ENCODE measurements at regions not wholly inside any gene's neighbourhood (a gene's known extent, or its start where the extent isn't known, plus 50 kb on each side); places are given as distances from the start of the nearest gene placed in this dataset.

DNA sequence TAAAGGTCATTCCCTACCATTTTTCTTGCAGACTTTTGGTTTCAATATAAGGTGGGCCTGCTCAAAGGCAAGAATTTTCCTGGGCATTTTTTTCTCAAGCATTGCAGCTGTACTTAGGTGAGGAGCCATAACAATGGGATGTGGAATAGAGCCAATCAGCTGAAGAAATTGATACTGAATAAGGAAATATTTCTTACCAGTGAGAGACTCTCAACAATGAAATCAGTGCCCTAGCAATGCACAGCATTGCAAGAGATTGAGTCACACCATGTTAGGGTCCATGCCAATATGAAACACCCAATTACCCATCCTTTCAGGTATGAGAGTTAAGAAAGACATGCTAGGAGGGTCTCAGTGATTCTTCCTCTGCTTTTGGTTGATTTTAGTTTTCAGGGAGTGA is 237.6 kb downstream of the SOX9 start:
- ChIA-PET POLR2A (no interaction called here), CTCF (no interaction called here)
- Mint-ChIP-seq H3K36me3 (ENCODE audit: low read depth) (no peaks in the 10 kb centered on the region), H3K4me3 (no peak overlapping the region), H3K4me1 (ENCODE audit: low read depth) (no peaks in the 10 kb centered on the region), H3K27ac (no peak overlapping the region), H3K27me3 (no peaks in the 10 kb centered on the region), H3K9me3 (peaks cover 5% of the 10 kb centered on the region)
- ATAC-seq = no peak
- no peak for DNase-seq
- intact Hi-C loops (cut with micrococcal nuclease) = no loop called here
- TF ChIP-seq, protein P1, sequence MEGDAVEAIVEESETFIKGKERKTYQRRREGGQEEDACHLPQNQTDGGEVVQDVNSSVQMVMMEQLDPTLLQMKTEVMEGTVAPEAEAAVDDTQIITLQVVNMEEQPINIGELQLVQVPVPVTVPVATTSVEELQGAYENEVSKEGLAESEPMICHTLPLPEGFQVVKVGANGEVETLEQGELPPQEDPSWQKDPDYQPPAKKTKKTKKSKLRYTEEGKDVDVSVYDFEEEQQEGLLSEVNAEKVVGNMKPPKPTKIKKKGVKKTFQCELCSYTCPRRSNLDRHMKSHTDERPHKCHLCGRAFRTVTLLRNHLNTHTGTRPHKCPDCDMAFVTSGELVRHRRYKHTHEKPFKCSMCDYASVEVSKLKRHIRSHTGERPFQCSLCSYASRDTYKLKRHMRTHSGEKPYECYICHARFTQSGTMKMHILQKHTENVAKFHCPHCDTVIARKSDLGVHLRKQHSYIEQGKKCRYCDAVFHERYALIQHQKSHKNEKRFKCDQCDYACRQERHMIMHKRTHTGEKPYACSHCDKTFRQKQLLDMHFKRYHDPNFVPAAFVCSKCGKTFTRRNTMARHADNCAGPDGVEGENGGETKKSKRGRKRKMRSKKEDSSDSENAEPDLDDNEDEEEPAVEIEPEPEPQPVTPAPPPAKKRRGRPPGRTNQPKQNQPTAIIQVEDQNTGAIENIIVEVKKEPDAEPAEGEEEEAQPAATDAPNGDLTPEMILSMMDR (IDR thresholded peaks at IDR 0.05) = no peak

DNA sequence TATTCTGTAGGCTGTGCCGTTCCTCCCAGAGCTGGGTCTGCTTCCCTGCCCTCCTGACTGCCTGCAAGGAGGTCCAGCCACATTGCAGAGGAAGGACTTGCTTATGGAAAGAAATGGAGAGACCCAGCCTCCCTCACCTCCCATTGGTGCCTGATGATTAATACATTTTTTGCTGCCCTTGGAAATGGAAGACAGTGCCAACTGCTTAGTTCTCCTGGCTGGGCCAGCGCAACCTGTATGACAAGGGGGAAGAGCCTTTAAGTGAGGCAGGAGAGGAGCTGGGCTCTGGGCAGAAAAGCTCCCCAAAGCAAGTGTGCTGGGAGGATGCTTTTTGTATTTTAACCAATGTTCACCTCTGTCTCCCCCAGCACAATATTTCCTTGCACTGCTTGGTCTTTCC is 238.5 kb downstream of the SOX9 start:
- TF ChIP-seq, protein P1 (IDR thresholded peaks at IDR 0.05) = no peak
- Mint-ChIP-seq H3K9me3 (peaks cover 5% of the 10 kb centered on the region), H3K4me3 (no peak overlapping the region), H3K4me1 (ENCODE audit: low read depth) (no peaks in the 10 kb centered on the region), H3K27ac (no peak overlapping the region), H3K27me3 (no peaks in the 10 kb centered on the region), H3K36me3 (ENCODE audit: low read depth) (no peaks in the 10 kb centered on the region)
- ChIA-PET POLR2A (no interaction called here), CTCF (no interaction called here)
- ATAC-seq (no peak), DNase-seq (no peak)
- intact Hi-C loops (cut with micrococcal nuclease) = no loop called here

DNA sequence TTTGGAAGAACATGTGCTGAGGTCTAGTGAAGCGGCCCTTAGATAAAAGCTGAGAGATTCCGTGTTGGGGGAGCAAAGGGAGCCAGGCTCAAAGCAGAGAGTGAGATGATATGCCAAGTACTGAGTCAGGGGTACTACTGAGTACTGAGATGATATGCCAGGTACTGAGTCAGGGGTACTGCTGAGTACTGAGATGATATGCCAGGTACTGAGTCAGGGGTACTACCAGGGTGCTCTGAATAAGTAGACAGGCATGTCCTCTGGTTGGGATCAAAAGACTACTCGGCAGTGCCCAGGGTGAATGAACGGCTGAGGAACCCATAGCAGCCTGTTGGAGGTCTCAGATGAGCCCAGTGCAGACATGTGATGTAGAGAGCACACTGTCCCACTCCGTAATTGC is 239.0 kb downstream of the SOX9 start:
- no peaks in the 10 kb centered on the region for H3K27me3 Mint-ChIP-seq
- ChIA-PET CTCF (no interaction called here), POLR2A (no interaction called here)
- TF ChIP-seq, protein P1 (IDR thresholded peaks at IDR 0.05) = no peak
- intact Hi-C loops (cut with micrococcal nuclease) = no loop called here
- ATAC-seq (no peak), DNase-seq (no peak)
- H3K27ac Mint-ChIP-seq = no peak overlapping the region
- H3K9me3 Mint-ChIP-seq = peaks cover 5% of the 10 kb centered on the region
- no peaks in the 10 kb centered on the region for H3K4me1 Mint-ChIP-seq (ENCODE audit: low read depth)
- no peaks in the 10 kb centered on the region for H3K36me3 Mint-ChIP-seq (ENCODE audit: low read depth)
- no peak overlapping the region for H3K4me3 Mint-ChIP-seq

DNA sequence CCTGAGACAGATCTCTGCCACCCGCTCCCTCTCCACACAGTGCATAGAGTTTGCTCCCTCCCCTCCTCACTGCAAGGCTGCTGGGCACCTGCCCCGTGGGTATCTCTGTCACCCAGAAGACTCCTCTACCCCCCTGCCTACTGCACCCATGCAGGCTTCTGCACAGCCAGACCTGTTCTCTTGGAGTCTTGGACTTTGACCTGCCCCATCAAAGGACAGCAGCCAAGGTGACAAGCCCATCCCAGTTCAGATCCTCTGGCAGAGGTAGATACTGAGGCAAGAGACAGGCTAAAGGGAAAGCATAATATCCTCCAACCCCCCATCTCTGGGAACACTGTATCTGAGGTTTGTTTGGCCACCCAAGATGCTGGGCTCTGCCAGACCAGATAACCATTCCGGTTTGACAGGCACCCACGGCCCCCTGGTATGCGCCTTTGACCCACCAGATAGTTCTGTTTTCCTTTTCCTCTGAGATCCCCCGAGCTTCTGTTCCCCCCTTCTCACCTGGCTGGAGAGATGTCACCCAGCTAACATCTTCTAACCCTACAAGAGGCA is 239.6 kb downstream of the SOX9 start:
- Mint-ChIP-seq H3K27me3 (no peaks in the 10 kb centered on the region), H3K4me3 (no peak overlapping the region), H3K9me3 (peaks cover 5% of the 10 kb centered on the region), H3K27ac (no peak overlapping the region), H3K36me3 (ENCODE audit: low read depth) (no peaks in the 10 kb centered on the region), H3K4me1 (ENCODE audit: low read depth) (no peaks in the 10 kb centered on the region)
- no peak for DNase-seq
- TF ChIP-seq, protein P1 (IDR thresholded peaks at IDR 0.05) = no peak
- ChIA-PET POLR2A (no interaction called here), CTCF (no interaction called here)
- intact Hi-C loops (cut with micrococcal nuclease) = no loop called here
- ATAC-seq = no peak

DNA sequence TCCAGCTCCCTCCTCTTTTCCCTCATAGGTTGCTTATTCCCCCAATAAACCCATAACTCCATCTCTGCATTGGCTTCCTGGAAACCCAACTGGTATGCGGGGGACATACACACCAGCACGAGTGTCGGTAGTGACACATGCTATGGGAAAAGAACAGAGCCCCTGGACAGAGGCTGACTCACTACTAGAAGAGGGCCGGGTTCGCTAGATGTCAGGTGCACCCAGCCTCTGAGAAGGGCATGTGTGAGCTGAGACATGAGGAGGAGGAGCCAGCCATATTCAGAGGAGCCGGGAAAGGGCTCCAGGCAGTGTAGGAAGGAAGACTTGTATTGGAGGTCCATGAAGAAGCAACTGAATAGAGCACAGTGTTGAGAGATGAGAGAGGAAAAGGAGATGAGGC is 241.1 kb downstream of the SOX9 start:
- CTCF ChIA-PET = no interaction called here
- no peak overlapping the region for H3K4me3 Mint-ChIP-seq
- intact Hi-C loops (cut with micrococcal nuclease) = no loop called here
- no peaks in the 10 kb centered on the region for H3K27me3 Mint-ChIP-seq
- H3K36me3 Mint-ChIP-seq (ENCODE audit: low read depth) = no peaks in the 10 kb centered on the region
- H3K27ac Mint-ChIP-seq = no peak overlapping the region
- DNase-seq = no peak
- no peaks in the 10 kb centered on the region for H3K4me1 Mint-ChIP-seq (ENCODE audit: low read depth)
- peaks cover 2% of the 10 kb centered on the region for H3K9me3 Mint-ChIP-seq
- no peak for ATAC-seq
- POLR2A ChIA-PET = no interaction called here
- TF ChIP-seq, protein P1 (IDR thresholded peaks at IDR 0.05) = no peak

Data from activated CD8-positive, alpha-beta T cell treated with anti-CD3 and anti-CD28 coated beads for 36 hours (primary cell).